Naive thymus-derived CD8-positive, alpha-beta T cell (primary cell): ENCODE measurements at regions not wholly inside any gene's neighbourhood (a gene's known extent, or its start where the extent isn't known, plus 50 kb on each side); places are given as distances from the start of the nearest gene placed in this dataset.
"Not testable (repeated sequence)": the region's sequence is repeated elsewhere in the genome, so short reads cannot be mapped to it uniquely, and the experiment has no call there.

Experiments
- ATAC-seq, 2 donors: fragments of 150-1000 bp; cut with Tn5 transposase in 1 of 2; sonication (Bioruptor Pico), chemical (Tn5 transposase) in 1 of 2; 1 replicate in 1 of 2; 2 replicates in 1 of 2; pipeline ENCODE4 v1.10.0; 2021; ENCODE audit warnings: mild to moderate bottlenecking in 2 of 2, moderate library complexity in 2 of 2
- POLR2A ChIA-PET: fragments of 350-600 bp; sonication (Branson Sonifier 250); formaldehyde crosslinking; loops from one replicate; lab custom pipeline; 2021; ENCODE audit warnings: antibody characterized with exemption; lab: Charles Lee
- DNase-seq, 10 donors: peaks; one replicate each; pipeline versions ENCODE4 v3.0.0 to v3.0.0-alpha.2; 2020 to 2022
- H3K27ac Mint-ChIP-seq, 10 donors: one replicate each; pipeline ENCODE4 v1.8.0; 2020 to 2022; ENCODE audit warnings: mild to moderate bottlenecking in 10 of 10, mixed read lengths in 10 of 10, moderate library complexity in 4 of 10, inconsistent platforms in 1 of 10
- H3K27me3 Mint-ChIP-seq, 5 donors: one replicate each; pipeline ENCODE4 v1.8.0; 2021 to 2022; ENCODE audit warnings: mixed read lengths in 5 of 5
- H3K36me3 Mint-ChIP-seq, 3 donors: one replicate each; pipeline ENCODE4 v1.8.0; 2020 to 2022; ENCODE audit warnings: mixed read lengths in 3 of 3, mild to moderate bottlenecking in 2 of 3, inconsistent platforms in 1 of 3
- H3K4me1 Mint-ChIP-seq, 4 donors: one replicate each; pipeline ENCODE4 v1.8.0; 2021 to 2022; ENCODE audit warnings: mixed read lengths in 4 of 4
- H3K4me3 Mint-ChIP-seq, 10 donors: one replicate each; pipeline ENCODE4 v1.8.0; 2020 to 2022; ENCODE audit warnings: mild to moderate bottlenecking in 10 of 10, mixed read lengths in 10 of 10, moderate library complexity in 6 of 10, inconsistent platforms in 1 of 10
- H3K9me3 Mint-ChIP-seq, 9 donors: one replicate each; pipeline ENCODE4 v1.8.0; 2020 to 2022; ENCODE audit warnings: mixed read lengths in 9 of 9, mild to moderate bottlenecking in 3 of 9, inconsistent platforms in 1 of 9, moderate library complexity in 1 of 9

- POLR2A ChIA-PET: no interaction called here
- Mint-ChIP-seq H3K27ac (no peak overlapping the region), H3K27me3 (peaks cover 10 to 61% (median 15%) of the 10 kb centered on the region in 5 donors), H3K9me3 (peaks cover 0 to 7% (median 2%) of the 10 kb centered on the region in 9 donors), H3K4me3 (no peak overlapping the region), H3K4me1 (peaks cover 0 to 10% (median 6%) of the 10 kb centered on the region in 4 donors), H3K36me3 (peaks cover 0 to 3% (median 2%) of the 10 kb centered on the region in 3 donors)
- no peak for DNase-seq
- ATAC-seq: no peak
These were observed 96.6 kb upstream of the PCED1B start for GRCh38 chr12:46982629-46983392.

GRCh38 chr12:46983393-46983793 lies 96.0 kb upstream of the PCED1B start:
- ATAC-seq: no peak
- POLR2A ChIA-PET: no interaction called here
- no peak overlapping the region for H3K27ac Mint-ChIP-seq

GRCh38 chr12:46983959-46984841 lies 95.2 kb upstream of the PCED1B start:
- Mint-ChIP-seq H3K36me3 (peaks cover 0 to 9% (median 3%) of the 10 kb centered on the region in 3 donors), H3K27me3 (peaks cover 6 to 55% (median 14%) of the 10 kb centered on the region in 5 donors), H3K27ac (no peak overlapping the region), H3K4me3 (no peak overlapping the region), H3K4me1 (peaks cover 0 to 10% (median 6%) of the 10 kb centered on the region in 4 donors), H3K9me3 (peaks cover 0 to 17% (median 5%) of the 10 kb centered on the region in 9 donors)
- ATAC-seq (peak; percentile 66 to 70), DNase-seq (peak in 7 of 10 donors; percentile 7 to 51 (median 33))
- POLR2A ChIA-PET: no interaction called here

More at GRCh38 chr12:46983393-46983793, 96.0 kb upstream of the PCED1B start:
- peaks cover 0 to 5% (median 1%) of the 10 kb centered on the region in 3 donors for H3K36me3 Mint-ChIP-seq
- H3K4me1 Mint-ChIP-seq: peaks cover 0 to 10% (median 6%) of the 10 kb centered on the region in 4 donors
- peaks cover 8 to 60% (median 15%) of the 10 kb centered on the region in 5 donors for H3K27me3 Mint-ChIP-seq
- H3K9me3 Mint-ChIP-seq: peaks cover 0 to 12% (median 5%) of the 10 kb centered on the region in 9 donors
- peak in 1 of 10 donors; percentile 0 for DNase-seq
- no peak overlapping the region for H3K4me3 Mint-ChIP-seq

- Mint-ChIP-seq H3K36me3 (peaks cover 0 to 24% (median 15%) of the 10 kb centered on the region in 3 donors), H3K27me3 (peaks cover 6 to 55% (median 14%) of the 10 kb centered on the region in 5 donors), H3K4me3 (no peak overlapping the region), H3K4me1 (peaks cover 0 to 10% (median 6%) of the 10 kb centered on the region in 4 donors), H3K27ac (no peak overlapping the region), H3K9me3 (peaks cover 7 to 34% (median 15%) of the 10 kb centered on the region in 9 donors)
- DNase-seq: no peak
- POLR2A ChIA-PET: no interaction called here
- no peak for ATAC-seq
These were observed 93.6 kb upstream of the PCED1B start for GRCh38 chr12:46985816-46986215.

GRCh38 chr12:46988122-46988521 lies 91.3 kb upstream of the PCED1B start:
- H3K4me1 Mint-ChIP-seq: peaks cover 0 to 10% (median 6%) of the 10 kb centered on the region in 4 donors
- H3K27ac Mint-ChIP-seq, DNase-seq, ATAC-seq, H3K4me3 Mint-ChIP-seq, POLR2A ChIA-PET: not testable (repeated sequence)
- peaks cover 0 to 30% (median 15%) of the 10 kb centered on the region in 3 donors for H3K36me3 Mint-ChIP-seq
- peaks cover 4 to 37% (median 12%) of the 10 kb centered on the region in 5 donors for H3K27me3 Mint-ChIP-seq
- peaks cover 7 to 45% (median 16%) of the 10 kb centered on the region in 9 donors for H3K9me3 Mint-ChIP-seq

GRCh38 chr12:46990211-46990610 lies 89.2 kb upstream of the PCED1B start:
- peaks cover 0 to 1% (median 0%) of the 10 kb centered on the region in 4 donors for H3K4me1 Mint-ChIP-seq
- DNase-seq (no peak), ATAC-seq (no peak)
- peaks cover 1 to 24% (median 6%) of the 10 kb centered on the region in 5 donors for H3K27me3 Mint-ChIP-seq
- peaks cover 7 to 52% (median 16%) of the 10 kb centered on the region in 9 donors for H3K9me3 Mint-ChIP-seq
- POLR2A ChIA-PET: no interaction called here
- peaks cover 0 to 30% (median 15%) of the 10 kb centered on the region in 3 donors for H3K36me3 Mint-ChIP-seq
- H3K4me3 Mint-ChIP-seq: no peak overlapping the region
- H3K27ac Mint-ChIP-seq: no peak overlapping the region

GRCh38 chr12:46992051-46992450 lies 87.4 kb upstream of the PCED1B start:
- Mint-ChIP-seq H3K27me3 (peaks cover 1 to 11% (median 4%) of the 10 kb centered on the region in 5 donors), H3K36me3 (peaks cover 0 to 30% (median 15%) of the 10 kb centered on the region in 3 donors), H3K9me3 (peaks cover 7 to 52% (median 16%) of the 10 kb centered on the region in 9 donors)
- H3K4me1 Mint-ChIP-seq, DNase-seq, H3K27ac Mint-ChIP-seq, H3K4me3 Mint-ChIP-seq, ATAC-seq, POLR2A ChIA-PET: not testable (repeated sequence)

- no peaks in the 10 kb centered on the region for H3K36me3 Mint-ChIP-seq
- ATAC-seq (no peak), DNase-seq (no peak)
- H3K27me3 Mint-ChIP-seq: peaks cover 3 to 11% (median 4%) of the 10 kb centered on the region in 5 donors
- no peak overlapping the region for H3K4me3 Mint-ChIP-seq
- H3K4me1 Mint-ChIP-seq: no peaks in the 10 kb centered on the region
- no peak overlapping the region for H3K27ac Mint-ChIP-seq
- peaks cover 0 to 7% (median 0%) of the 10 kb centered on the region in 9 donors for H3K9me3 Mint-ChIP-seq
- POLR2A ChIA-PET: no interaction called here
These were observed 80.5 kb upstream of the PCED1B start for GRCh38 chr12:46998811-46999368.

- DNase-seq: no peak
- Mint-ChIP-seq H3K27me3 (peaks cover 8 to 20% (median 19%) of the 10 kb centered on the region in 5 donors), H3K4me3 (no peak overlapping the region), H3K9me3 (no peaks in the 10 kb centered on the region), H3K36me3 (peaks cover 0 to 4% (median 0%) of the 10 kb centered on the region in 3 donors), H3K4me1 (no peaks in the 10 kb centered on the region), H3K27ac (no peak overlapping the region)
- no peak for ATAC-seq
- POLR2A ChIA-PET: no interaction called here
These were observed 74.8 kb upstream of the PCED1B start for GRCh38 chr12:47004634-47005033.

GRCh38 chr12:47007048-47007447 lies 72.4 kb upstream of the PCED1B start:
- no peak for ATAC-seq
- H3K4me1 Mint-ChIP-seq: no peaks in the 10 kb centered on the region
- no peak for DNase-seq
- peaks cover 0 to 4% (median 0%) of the 10 kb centered on the region in 3 donors for H3K36me3 Mint-ChIP-seq
- H3K4me3 Mint-ChIP-seq: no peak overlapping the region
- no peaks in the 10 kb centered on the region for H3K9me3 Mint-ChIP-seq
- H3K27me3 Mint-ChIP-seq: peaks cover 8 to 24% (median 15%) of the 10 kb centered on the region in 5 donors
- H3K27ac Mint-ChIP-seq: no peak overlapping the region
- POLR2A ChIA-PET: no interaction called here

- Mint-ChIP-seq H3K4me1 (no peaks in the 10 kb centered on the region), H3K4me3 (no peak overlapping the region), H3K36me3 (peaks cover 0 to 4% (median 0%) of the 10 kb centered on the region in 3 donors), H3K27ac (no peak overlapping the region), H3K27me3 (peaks cover 0 to 12% (median 10%) of the 10 kb centered on the region in 5 donors), H3K9me3 (no peaks in the 10 kb centered on the region)
- POLR2A ChIA-PET: no interaction called here
- no peak for ATAC-seq
- no peak for DNase-seq
These were observed 66.9 kb upstream of the PCED1B start for GRCh38 chr12:47012552-47012951.

GRCh38 chr12:47014474-47014873 lies 64.9 kb upstream of the PCED1B start:
- Mint-ChIP-seq H3K27ac (no peak overlapping the region), H3K4me3 (no peak overlapping the region), H3K4me1 (no peaks in the 10 kb centered on the region), H3K9me3 (no peaks in the 10 kb centered on the region), H3K27me3 (peaks cover 2 to 16% (median 12%) of the 10 kb centered on the region in 5 donors), H3K36me3 (no peaks in the 10 kb centered on the region)
- POLR2A ChIA-PET: no interaction called here
- ATAC-seq (no peak), DNase-seq (no peak)
